ENCODE measurements at regions not wholly inside any gene's neighbourhood (a gene's known extent, or its start where the extent isn't known, plus 50 kb on each side); places are given as distances from the start of the nearest gene placed in this dataset.

GRCh38 chr7:132041108-132041507 is 484.7 kb upstream of the PODXL start:
- TF ChIP-seq YY1 (IDR thresholded peaks at IDR 0.05; ENCODE audit: insufficient read depth, insufficient read length) (no peak), SUZ12 (IDR thresholded peaks at IDR 0.05; ENCODE audit: extremely low read depth, insufficient read depth, insufficient read length) (no peak), ZNF274 (IDR thresholded peaks at IDR 0.05; ENCODE audit: low read depth, low read length) (no peak)

All from NT2/D1 (cell line).